ENCODE measurements at regions not wholly inside any gene's neighbourhood (a gene's known extent, or its start where the extent isn't known, plus 50 kb on each side); places are given as distances from the start of the nearest gene placed in this dataset.

DNA sequence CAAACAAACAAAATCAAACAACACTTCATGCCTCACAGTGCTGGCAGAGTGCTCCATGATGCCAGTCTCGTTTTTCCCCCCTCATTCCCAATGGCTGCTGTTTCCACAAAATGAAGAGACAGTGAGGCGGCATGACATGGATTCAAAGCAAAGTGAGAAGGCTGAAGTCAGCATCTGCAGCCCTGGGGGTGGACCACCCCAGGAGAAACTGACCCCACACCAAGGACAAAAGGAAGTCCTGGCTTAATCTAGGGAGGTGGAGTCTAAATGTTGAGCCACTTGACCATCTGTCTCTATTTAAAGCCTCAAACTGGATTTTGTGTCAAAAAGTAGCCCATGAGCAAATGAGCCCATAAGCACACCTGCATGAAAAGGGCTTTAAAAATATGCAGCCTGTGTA, 151.2 kb upstream of the RORA start:
- dilution Hi-C loops (cut with MboI; ENCODE audit: extremely low pct_ligation_motif_present, low sequenced_read_pairs) (no loop called here), intact Hi-C loops (cut with micrococcal nuclease) (no loop called here)
- Histone ChIP-seq H3K27me3 (ENCODE audit: control insufficient read depth in 2 of 2, insufficient read depth in 2 of 2, low read length in 2 of 2) (no peaks in the 10 kb centered on the region), H3K36me3 (ENCODE audit: control insufficient read depth in 2 of 2, extremely low read depth in 1 of 2, insufficient read depth in 2 of 2, low read length in 2 of 2) (no peaks in the 10 kb centered on the region), H3K9me1 (replicated peaks; ENCODE audit: control insufficient read depth, extremely low read depth, insufficient read depth, low read length) (no peaks in the 10 kb centered on the region), H3K9me3 (replicated peaks; ENCODE audit: control insufficient read depth, insufficient read depth, low read length) (no peaks in the 10 kb centered on the region), H3K79me2 (ENCODE audit: control insufficient read depth, insufficient read depth, low read length) (no peaks in the 10 kb centered on the region), H3K9ac (replicated peaks; ENCODE audit: extremely low read depth, insufficient read depth, low read length) (no peak overlapping the region), H3K4me1 (ENCODE audit: control insufficient read depth, extremely low read depth, insufficient read depth, low read length) (no peaks in the 10 kb centered on the region), H3K4me3 (replicated peaks in 1 of 3; ENCODE audit: insufficient read depth in 1 of 3, low read depth in 1 of 3, low read length in 3 of 3) (no peak overlapping the region), H3K4me2 (ENCODE audit: insufficient read depth, low read length) (no peak overlapping the region), H3K27ac (ENCODE audit: insufficient read depth, low read depth, low read length) (no peak overlapping the region), H4K20me1 (replicated peaks; ENCODE audit: control insufficient read depth, extremely low read depth, insufficient read depth, low read length) (no peaks in the 10 kb centered on the region), H2AFZ (ENCODE audit: low read depth, low read length) (no peak overlapping the region)
- ChIA-PET POLR2A (no interaction called here), CTCF (no interaction called here)
- TF ChIP-seq POLR2AphosphoS5 (IDR thresholded peaks at IDR 0.05; ENCODE audit: insufficient read depth, low read depth, low read length) (no peak), JUN (IDR thresholded peaks at IDR 0.05; ENCODE audit: borderline replicate concordance, insufficient read depth, insufficient read length, low read depth) (no peak), POLR2A (IDR thresholded peaks at IDR 0.05; ENCODE audit: low read depth, low read length) (no peak), GATA2 (IDR thresholded peaks at IDR 0.05; ENCODE audit: insufficient read depth, insufficient read length, low read depth, low read length) (no peak)
- no peak for DNase-seq (ENCODE audit: low read depth, low spot score)
- no peak for FAIRE-seq
- no TSS peak for BruUV-seq (replicated peaks)

DNA sequence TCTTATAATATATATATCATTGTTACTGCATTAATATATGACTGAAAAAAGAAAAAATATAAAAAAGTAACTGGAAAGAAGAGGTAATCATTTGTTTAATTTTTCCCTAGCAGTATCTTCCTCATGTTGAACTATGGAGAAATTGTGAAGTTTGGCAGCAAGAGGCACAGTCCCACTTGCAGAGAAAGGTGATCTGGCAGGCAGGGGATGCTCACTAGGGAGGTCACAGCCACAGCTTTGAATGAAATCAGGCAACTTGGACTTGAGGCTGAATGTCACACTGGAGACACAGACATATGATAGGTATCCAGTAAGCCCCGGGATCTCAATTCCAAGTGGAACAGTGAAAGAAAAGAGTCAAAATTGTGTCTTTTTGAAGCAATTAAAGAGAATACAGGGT, 149.9 kb upstream of the RORA start:
- Histone ChIP-seq H3K27ac (ENCODE audit: insufficient read depth, low read depth, low read length) (no peak overlapping the region), H3K9me3 (replicated peaks; ENCODE audit: control insufficient read depth, insufficient read depth, low read length) (no peaks in the 10 kb centered on the region), H3K36me3 (ENCODE audit: control insufficient read depth in 2 of 2, extremely low read depth in 1 of 2, insufficient read depth in 2 of 2, low read length in 2 of 2) (no peaks in the 10 kb centered on the region), H3K27me3 (ENCODE audit: control insufficient read depth in 2 of 2, insufficient read depth in 2 of 2, low read length in 2 of 2) (no peaks in the 10 kb centered on the region), H2AFZ (ENCODE audit: low read depth, low read length) (no peak overlapping the region), H3K9ac (replicated peaks; ENCODE audit: extremely low read depth, insufficient read depth, low read length) (no peak overlapping the region), H4K20me1 (replicated peaks; ENCODE audit: control insufficient read depth, extremely low read depth, insufficient read depth, low read length) (no peaks in the 10 kb centered on the region), H3K9me1 (replicated peaks; ENCODE audit: control insufficient read depth, extremely low read depth, insufficient read depth, low read length) (no peaks in the 10 kb centered on the region), H3K79me2 (ENCODE audit: control insufficient read depth, insufficient read depth, low read length) (no peaks in the 10 kb centered on the region), H3K4me3 (replicated peaks in 1 of 3; ENCODE audit: insufficient read depth in 1 of 3, low read depth in 1 of 3, low read length in 3 of 3) (no peak overlapping the region), H3K4me1 (ENCODE audit: control insufficient read depth, extremely low read depth, insufficient read depth, low read length) (no peaks in the 10 kb centered on the region), H3K4me2 (ENCODE audit: insufficient read depth, low read length) (no peak overlapping the region)
- intact Hi-C loops (cut with micrococcal nuclease) (no loop called here), dilution Hi-C loops (cut with MboI; ENCODE audit: extremely low pct_ligation_motif_present, low sequenced_read_pairs) (no loop called here)
- FAIRE-seq (no peak), DNase-seq (ENCODE audit: low read depth, low spot score) (no peak)
- BruUV-seq (replicated peaks) = no TSS peak
- POLR2A ChIA-PET = no interaction called here
- CTCF ChIA-PET = no interaction called here
- TF ChIP-seq POLR2AphosphoS5 (IDR thresholded peaks at IDR 0.05; ENCODE audit: insufficient read depth, low read depth, low read length) (no peak), JUN (IDR thresholded peaks at IDR 0.05; ENCODE audit: borderline replicate concordance, insufficient read depth, insufficient read length, low read depth) (no peak), POLR2A (IDR thresholded peaks at IDR 0.05; ENCODE audit: low read depth, low read length) (no peak), GATA2 (IDR thresholded peaks at IDR 0.05; ENCODE audit: insufficient read depth, insufficient read length, low read depth, low read length) (no peak), EZH2 (IDR thresholded peaks at IDR 0.05; ENCODE audit: borderline replicate concordance, low read depth, low read length, severe bottlenecking) (no peak), FOS (IDR thresholded peaks at IDR 0.05; ENCODE audit: borderline replicate concordance, insufficient read depth, low read length) (no peak), MYC (IDR thresholded peaks at IDR 0.05; ENCODE audit: low read depth, low read length) (no peak)
- TF ChIP-seq, protein P1, sequence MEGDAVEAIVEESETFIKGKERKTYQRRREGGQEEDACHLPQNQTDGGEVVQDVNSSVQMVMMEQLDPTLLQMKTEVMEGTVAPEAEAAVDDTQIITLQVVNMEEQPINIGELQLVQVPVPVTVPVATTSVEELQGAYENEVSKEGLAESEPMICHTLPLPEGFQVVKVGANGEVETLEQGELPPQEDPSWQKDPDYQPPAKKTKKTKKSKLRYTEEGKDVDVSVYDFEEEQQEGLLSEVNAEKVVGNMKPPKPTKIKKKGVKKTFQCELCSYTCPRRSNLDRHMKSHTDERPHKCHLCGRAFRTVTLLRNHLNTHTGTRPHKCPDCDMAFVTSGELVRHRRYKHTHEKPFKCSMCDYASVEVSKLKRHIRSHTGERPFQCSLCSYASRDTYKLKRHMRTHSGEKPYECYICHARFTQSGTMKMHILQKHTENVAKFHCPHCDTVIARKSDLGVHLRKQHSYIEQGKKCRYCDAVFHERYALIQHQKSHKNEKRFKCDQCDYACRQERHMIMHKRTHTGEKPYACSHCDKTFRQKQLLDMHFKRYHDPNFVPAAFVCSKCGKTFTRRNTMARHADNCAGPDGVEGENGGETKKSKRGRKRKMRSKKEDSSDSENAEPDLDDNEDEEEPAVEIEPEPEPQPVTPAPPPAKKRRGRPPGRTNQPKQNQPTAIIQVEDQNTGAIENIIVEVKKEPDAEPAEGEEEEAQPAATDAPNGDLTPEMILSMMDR (IDR thresholded peaks at IDR 0.05; ENCODE audit: extremely low read depth in 1 of 2, insufficient read depth in 1 of 2, low read depth in 1 of 2, low read length in 2 of 2) = no peak
- TF ChIP-seq, protein P2, sequence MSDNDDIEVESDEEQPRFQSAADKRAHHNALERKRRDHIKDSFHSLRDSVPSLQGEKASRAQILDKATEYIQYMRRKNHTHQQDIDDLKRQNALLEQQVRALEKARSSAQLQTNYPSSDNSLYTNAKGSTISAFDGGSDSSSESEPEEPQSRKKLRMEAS (IDR thresholded peaks at IDR 0.05; ENCODE audit: insufficient read depth, insufficient read length) = no peak
